SIG-M5 treated with dmso at 0.1 percent for 504 hours (cell line): ENCODE measurements at regions not wholly inside any gene's neighbourhood (a gene's known extent, or its start where the extent isn't known, plus 50 kb on each side); places are given as distances from the start of the nearest gene placed in this dataset.

Experiments used
- DNase-seq: peaks from one replicate; lab custom pipeline; 2025; ENCODE audit not compliant: unreplicated experiment; lab: John Stamatoyannopoulos, UW

GRCh38 chr2:149664896-149665295 is 77.3 kb upstream of the MMADHC start:
- DNase-seq, result no peak

GRCh38 chr2:149662556-149662955 is 75.0 kb upstream of the MMADHC start:
- DNase-seq, result no peak

DNA sequence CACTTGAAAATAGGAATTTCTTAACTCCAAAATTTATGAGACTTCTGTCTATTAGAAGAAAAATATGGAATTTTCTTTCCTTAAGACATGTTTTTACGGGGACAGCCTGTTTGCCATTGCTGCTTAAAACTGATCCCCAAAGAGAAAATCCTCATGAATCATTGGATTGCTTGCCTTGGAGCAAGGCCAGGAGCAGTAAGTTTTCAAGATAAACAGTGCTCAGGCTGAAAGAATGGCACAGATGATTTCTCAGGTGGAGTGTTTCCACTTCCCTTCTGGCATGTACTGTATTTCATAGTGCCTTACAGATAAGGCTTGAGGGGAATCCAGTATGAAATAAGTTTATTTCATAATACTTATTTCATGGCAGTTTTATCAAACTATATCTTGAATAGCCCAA is 74.3 kb upstream of the MMADHC start:
- no peak for DNase-seq

DNA sequence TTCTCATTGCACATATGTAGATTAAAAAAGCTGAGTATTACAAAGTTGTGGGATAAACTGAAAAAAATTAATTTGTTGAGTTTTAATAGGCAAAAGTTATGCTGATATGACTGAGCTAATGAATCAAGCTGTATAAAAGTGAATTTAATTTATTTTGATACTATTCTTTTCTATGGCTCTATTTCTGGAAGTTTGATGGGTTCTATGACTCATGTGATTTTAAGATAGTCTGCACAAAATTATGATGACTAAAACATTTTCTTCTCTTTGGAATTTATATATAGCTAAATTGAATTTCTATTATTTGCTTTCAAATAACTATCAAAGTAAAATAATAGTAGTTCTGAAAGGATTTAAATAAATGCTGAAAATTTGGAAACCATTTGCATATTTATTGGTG is 71.0 kb upstream of the MMADHC start:
- no peak for DNase-seq

- no peak for DNase-seq
Measured at GRCh38 chr2:149657401-149658040, 69.9 kb upstream of the MMADHC start.

DNA sequence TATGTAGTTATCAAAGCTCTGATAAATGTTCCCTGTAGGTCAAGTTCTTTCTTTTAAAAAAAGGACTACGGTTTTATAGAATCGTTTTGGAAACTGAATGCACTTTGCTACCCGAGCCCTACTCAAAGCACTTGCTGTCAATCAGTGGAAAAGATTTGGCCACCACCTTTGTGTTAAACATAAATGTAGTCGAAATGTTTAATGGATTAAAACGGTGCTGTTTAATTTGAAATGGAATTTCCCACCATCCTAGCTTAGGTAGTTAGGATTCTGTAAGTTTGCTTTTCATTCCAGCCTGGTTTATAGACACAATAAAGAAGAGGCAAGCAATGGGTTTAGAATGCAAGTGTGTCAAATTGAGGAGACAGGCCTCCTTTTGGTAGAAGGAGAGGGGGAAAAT is 69.4 kb upstream of the MMADHC start:
- DNase-seq, result no peak

- no peak for DNase-seq
Measured at GRCh38 chr2:149653831-149654445, 66.4 kb upstream of the MMADHC start.

- no peak for DNase-seq
Measured at GRCh38 chr2:149652926-149653325, 65.4 kb upstream of the MMADHC start.

GRCh38 chr2:149652526-149652925 is 65.0 kb upstream of the MMADHC start:
- DNase-seq, result no peak

DNA sequence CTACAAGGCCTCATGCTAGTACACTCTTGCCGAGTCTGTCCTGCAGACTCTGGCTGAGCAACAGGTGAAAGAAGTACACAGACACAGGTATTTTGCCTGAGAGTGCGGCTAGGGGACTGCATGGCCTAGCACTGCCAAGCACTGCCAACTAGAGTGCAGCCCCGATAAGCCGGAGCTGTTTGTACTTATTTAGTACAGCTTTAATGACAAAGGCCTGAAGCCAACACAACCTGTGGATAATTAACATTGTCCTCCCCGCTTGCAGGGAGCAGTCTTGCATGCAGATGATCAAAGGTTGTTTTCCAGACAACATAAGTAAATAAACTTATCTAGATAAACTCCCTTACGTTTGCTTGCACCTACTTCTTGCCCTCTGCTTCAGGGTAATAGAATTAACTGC is 63.7 kb upstream of the MMADHC start:
- DNase-seq, result no peak

- no peak for DNase-seq
Measured at GRCh38 chr2:149650006-149650405, 62.4 kb upstream of the MMADHC start.

GRCh38 chr2:149648282-149649030 is 60.9 kb upstream of the MMADHC start:
- DNase-seq, result no peak

GRCh38 chr2:149645391-149645790 is 57.8 kb upstream of the MMADHC start:
- no peak for DNase-seq
